HG03025 (cell line): ENCODE measurements at regions not wholly inside any gene's neighbourhood (a gene's known extent, or its start where the extent isn't known, plus 50 kb on each side); places are given as distances from the start of the nearest gene placed in this dataset.

Source experiments
- ATAC-seq: cut with Tn5 transposase; IDR thresholded peaks from one replicate; pipeline ENCODE4 v1.9.1; 2021; ENCODE audit warnings: mild to moderate bottlenecking, moderate library complexity; ENCODE audit not compliant: unreplicated experiment, low FRiP score

DNA sequence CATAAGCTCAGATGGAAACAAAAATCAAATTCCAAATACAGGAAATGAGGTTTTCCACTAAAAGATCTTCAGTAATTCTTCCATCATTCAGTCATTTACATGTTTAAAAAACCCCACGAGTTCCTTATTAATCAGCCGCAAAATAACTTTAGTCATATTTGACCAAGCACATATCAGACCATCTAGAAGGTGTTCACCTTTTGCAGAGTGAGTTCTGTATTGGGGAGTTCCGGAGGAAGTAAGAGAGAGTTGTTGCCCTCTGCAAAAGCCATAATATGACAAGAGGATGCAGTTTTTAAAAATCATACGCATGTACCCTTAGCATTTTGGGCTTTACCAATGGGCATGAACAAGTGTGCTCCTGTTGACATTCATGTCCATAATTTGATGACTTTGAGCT lies 61.6 kb downstream of the CCR1 start:
- ATAC-seq: no peak

DNA sequence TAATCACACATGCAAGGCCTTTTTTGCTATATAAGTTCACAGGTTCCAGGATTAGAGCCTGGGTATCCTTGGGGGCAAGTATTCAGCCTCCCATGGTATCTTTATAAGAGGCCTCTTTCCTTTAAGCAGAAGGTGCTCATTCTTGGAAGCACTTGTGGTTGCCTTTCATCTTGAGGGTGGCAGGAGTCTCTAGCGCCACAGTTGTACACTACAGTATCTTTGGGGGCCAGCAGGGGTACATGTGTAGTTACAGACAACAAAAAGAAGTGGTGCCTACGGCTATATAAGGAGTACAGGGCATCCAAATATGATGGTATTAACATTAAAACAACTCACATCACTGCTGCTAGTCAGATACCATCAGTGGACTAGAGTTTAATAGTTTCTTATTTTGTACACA lies 62.1 kb downstream of the CCR1 start:
- no peak for ATAC-seq

DNA sequence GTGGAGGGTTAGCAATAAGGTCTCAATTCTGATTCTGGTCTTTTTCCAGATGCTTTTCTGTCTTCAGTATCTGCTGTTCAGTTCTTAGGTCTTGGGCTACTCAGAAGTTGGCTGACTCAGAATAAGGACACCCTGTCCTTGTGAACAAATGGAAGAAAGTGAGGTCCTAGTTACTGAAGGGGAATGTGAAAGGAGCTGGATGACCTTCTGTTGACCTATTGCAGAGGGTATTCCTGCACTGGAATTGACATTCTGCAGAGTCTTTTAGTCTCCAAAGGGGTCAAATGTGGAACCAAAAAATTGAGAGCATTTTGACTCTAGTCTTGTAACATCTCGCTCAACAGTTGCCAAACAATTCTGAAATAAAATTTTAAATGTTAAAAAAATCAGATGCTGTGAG lies 63.0 kb downstream of the CCR1 start:
- no peak for ATAC-seq

DNA sequence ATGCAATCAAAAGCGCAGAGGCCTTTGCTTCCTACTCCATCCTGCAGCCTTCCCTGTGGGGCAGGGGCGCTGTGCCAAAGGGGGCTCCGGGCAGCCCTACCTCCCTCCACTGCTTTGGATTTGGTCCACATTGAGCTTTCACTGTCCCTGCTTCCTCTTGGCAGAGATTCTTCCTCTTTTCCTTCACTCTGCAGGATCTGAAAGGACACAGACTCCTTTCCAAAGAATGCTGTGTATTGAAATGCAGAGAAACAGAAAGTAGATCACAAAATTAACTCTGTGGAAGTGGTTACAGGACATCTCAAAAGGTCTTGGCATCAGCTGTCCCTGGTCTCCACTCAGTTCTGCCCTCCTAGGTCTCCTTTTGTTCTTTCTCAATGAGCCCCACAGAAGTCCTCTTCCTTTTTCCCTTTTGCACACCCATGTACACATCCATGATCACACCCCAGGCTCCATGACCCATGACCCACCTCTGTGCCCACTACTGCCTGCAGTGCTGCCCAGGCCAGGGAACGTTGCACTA lies 64.1 kb downstream of the CCR1 start:
- no peak for ATAC-seq

DNA sequence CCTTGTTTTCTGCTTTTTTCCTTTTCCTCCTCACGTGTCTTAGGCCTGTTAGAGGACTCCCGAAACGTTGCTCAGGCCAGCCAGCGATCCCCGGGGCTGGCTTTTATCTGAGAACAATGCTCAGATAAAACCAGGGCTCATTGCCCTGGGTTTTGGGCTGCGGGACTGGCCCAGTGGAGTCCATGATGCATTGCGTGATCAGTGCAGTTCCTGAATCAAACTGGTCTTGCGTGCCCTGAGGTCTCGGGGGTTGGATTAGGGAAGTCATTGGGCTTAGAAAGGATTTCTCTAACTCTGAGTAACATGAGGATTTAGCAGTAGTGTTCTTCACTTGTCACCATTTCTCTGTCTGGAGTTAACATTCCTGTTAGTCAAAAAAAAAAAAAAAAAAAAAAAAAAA lies 66.3 kb downstream of the CCR1 start:
- no peak for ATAC-seq

DNA sequence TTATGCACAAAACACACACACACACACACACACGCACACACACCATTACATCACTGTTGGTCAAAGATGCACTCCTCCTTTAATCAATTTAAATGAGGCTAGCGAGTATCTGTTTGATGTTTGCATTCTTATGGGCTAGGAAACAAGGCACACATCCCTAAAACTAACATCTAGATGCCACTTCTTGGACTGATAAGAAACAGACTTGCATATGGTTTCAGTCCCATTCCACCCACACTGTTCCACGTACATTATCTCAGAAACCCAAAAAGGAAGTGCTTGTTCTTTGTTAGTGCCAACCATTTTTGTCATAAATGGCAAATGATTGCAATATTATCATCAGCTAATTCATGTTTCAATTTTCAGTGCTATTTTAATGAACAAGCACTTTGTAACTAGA lies 69.5 kb downstream of the CCR1 start:
- ATAC-seq: no peak

DNA sequence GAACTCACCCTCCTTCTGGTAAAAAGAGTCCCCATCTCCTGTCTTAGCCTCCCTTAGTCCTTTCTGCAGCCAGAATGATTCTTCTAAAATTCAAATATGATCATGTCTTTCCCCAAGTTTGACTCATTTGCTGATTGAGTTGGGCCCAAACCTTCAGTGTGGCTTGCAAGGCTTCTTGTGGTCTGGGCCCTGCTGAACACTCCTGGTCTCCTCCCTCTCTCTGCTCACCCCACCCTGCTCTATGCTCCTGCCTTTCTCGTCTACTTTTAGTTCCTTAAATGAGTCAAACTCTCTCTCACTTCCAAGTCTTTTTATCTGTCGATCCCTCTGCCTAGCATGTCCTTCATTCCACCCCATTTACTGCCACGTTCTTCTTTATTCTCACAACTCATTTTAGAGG lies 72.6 kb downstream of the CCR1 start:
- ATAC-seq: no peak

DNA sequence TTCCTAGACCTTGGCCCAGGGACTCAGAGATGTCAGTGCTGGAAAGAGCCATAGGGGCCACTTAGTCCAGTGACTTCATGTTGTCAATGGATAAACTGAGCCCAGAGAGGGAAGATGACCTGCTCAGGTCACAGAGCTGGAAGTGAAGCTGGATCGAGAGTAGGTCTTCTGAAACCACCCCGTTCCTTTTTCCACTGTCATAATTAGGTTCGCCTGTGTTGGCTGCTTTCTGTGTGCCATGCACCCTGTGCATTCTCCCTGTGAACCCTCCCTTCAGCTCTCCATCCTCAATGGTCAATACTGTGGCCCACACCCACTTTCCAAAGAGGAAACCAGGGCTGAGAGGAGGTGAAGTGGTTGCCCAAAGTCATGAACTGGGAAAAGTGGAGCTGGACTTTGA lies 74.8 kb downstream of the CCR1 start:
- ATAC-seq: no peak

DNA sequence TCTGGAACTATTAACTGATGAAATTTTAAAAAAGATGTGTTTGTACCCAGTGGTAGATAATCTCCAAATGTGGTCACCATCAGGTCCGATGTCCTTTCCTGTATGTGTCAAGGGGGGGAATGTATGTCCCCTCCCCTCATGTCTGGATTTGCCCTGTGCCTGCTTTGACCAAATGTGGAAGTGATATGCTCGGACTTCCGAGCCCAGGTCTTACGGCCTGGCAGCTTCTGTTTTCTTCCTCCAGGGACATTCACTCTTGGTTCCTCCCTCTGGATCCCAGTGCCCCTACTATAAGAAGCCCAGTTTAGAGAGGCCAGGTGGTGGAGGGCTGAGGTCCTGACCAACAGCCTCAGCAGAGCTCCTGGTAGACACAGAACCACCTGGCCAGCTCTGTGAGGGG lies 75.5 kb downstream of the CCR1 start:
- no peak for ATAC-seq

DNA sequence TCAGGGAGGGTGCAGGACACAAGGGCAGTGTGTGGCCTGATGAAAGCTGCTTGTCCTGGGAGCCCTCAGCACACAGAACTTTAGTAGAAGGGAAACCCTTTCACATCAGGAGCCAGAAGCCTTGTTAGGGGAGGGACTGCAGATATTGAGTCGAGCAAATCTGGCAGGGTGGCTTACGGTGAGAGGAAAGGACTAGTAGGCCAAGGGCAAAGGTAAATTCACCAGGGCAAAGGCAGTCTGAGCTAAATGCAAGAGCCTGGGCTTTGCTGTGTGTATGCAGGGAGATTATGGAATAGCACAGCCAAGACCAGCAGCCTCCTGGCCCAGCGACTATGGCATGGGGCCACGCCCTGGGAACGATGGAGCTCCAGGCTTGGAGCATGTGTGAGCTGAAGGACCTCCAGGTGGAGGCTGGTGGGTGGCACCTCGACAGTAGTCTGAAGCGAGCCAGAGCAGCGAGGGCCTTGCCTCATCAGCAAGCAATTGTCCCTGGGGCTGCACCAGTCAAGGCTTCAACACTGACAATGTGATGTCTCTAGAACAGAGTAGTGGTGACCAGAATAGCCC lies 76.1 kb downstream of the CCR1 start:
- ATAC-seq: no peak

DNA sequence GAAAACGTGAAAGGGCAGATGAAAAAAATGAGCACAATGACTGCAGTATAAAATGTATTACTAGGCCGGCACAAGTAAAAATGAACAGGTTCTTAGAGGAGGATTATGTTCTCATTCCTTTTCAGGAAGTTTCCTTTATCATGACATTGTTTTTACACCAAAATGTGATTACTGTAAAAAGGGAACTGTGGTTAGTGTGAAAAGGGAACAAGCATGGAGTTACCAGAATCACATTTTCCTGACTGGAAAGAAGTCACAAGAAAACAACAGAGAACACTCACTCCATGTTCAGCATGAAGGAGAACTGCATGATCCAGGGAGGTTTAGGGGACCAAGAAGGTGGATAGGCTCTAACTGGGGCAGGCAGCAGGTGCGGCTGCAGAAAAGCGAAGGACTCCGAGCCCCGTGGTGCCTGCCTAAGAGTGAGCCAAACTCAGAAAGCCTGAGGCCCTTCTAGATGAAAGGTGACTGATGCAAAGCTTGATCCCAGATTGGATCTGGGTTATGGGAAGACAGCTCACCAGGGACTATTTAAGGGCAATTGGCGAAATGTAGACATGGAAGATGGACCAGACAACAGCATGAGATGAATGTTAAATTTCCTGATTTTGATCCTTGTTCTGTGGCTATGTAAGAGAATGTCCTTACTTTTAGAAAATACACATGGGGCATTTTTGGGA lies 77.3 kb downstream of the CCR1 start:
- no peak for ATAC-seq

DNA sequence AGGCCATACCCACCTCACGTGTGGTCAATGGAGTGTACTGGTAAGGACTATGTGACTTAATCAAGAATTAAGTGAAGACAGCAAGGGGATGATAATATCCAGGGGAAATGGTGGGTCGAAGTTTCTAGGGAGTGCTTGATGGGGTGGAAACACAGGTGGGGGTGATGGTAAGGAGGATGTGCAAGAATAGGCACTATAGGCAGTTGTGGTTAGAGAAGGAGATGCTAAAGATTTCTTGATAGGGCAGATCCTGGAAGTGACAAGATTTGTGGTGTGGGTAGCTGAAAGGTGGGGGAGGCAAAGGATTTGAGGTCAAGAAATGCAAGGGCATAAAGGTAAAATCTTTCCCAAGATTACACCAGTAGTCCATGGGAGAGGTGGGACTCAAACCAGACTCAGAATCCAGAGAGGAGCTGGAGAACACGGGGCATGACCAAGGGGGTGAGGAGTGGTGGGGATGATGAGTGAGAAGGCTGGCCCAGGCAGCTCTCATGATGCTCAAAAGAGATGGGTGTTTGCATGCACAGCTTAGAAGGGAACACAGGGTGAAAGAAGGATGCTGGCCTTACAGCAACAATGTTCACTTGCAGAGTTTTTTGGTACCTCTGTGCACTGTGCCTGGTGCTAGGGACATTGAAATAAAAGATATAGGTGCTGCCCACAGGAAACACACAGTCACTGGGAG lies 78.4 kb downstream of the CCR1 start:
- ATAC-seq: no peak

DNA sequence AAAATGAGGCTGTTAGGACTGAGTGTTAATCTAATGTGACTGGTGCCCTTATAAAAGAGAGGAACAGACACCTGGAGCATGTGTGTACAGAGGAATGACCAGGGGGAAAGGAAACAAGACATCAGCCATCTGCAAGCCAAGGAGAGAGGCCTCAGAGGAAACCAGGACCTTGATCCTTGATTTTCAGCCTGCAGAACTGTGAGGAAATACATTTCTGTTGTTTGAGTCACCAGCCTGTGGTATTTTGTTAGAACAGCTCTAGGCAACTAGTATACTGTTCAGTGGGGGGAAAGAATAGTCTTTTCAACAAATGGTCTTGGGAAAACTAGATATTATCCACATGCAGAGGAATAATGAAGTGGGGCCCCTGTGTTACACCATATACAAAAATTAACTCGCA lies 80.6 kb downstream of the CCR1 start:
- ATAC-seq: no peak

DNA sequence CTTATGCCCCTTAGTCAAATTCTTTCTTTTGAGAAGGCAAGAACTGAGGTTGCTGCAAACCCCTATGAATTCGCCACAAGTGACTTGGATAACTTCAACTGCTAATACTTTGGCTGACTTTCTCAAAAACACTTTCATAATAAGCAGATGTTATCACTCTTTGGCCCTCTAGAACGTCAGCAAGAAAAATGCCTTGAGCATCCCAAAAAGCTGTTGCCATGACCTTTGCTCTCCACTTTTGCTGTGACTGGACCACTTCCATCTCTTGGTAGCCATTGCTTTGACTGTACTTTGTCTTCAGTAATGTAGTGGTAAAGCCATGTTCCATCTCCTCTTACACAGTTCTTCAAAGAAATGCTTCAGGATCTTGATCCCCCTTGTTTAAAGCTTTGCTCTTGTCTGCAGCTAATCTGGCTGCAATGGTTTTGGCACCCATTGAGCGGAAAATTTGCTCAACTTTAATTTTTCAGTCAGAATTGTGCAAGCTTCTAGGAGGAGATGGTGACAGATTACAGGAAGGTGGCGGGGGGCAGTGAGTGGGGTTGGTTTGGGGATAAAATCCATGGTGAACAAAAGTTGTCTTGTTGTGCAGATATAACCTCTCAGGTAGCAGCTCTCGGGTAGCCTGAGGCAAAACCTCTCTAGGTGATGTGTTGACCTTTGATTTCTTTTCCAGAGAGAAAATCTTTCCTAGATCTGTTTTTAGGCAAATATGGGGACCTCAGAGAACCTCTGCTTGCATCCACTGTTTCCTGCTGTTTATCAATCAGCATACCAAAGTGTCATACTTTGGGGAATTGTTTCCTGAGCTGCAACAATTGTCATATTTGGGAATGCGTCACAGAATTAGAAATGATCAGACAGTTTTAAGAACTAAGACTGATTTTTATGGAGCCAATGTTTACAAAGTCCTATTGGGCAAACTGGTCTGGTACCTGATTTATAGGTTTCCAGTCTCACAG lies 83.6 kb downstream of the CCR1 start:
- ATAC-seq: no peak

DNA sequence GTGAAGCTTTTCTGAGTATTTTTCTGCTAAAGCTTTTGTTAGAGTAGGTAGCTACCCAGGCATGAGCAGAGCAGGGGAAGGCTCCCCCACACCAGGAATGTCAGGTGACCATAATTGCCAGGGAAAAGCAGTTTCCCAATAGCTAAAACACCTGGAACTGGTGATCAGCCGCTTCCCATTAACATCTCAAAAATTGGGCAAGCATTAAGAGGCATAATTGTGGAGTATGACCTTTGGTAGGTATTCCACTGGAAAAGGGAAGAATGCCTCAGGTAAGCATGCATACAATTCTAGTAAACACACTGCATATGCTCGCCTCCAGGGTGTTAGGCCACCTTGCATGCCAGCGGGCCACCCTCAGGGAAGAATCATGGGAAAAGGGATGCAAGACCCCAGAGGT lies 84.5 kb downstream of the CCR1 start:
- no peak for ATAC-seq

DNA sequence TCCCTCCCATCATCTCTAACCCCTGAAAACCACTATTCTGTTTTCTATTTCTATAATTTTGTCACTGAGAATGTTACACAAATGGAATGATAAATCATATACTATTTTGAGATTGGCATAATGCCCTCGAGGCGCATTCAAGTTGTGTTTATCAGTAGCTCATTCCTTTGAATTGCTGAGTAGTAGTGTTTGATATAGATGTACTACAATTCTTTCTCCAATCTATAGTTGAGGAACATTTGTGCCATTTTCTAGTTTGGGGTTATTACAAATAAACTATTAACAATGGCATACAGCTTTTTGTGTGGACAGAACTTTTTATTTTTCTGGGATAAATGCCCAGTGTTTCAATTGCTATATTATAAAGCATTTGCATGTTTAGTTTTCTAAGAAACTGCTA lies 86.0 kb downstream of the CCR1 start:
- no peak for ATAC-seq

DNA sequence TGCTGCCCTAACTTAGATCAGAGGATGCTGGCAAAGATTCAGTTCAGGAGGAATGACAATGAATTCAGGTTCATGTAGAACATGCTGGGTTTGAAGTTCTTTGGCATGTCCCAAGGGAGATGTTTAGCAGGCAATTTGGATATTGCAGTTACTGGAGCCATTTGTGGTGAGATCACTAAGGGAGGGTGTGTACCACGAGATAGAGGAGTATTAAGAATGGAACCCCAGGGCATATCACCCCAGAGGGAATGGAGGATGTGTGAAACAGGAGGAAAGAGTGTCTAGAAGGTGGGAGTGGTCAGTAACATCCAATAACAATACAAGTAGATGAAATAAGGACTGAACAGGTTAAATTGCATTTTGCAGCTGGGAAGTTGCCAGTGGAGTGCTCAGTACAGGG lies 87.1 kb downstream of the CCR1 start:
- no peak for ATAC-seq

DNA sequence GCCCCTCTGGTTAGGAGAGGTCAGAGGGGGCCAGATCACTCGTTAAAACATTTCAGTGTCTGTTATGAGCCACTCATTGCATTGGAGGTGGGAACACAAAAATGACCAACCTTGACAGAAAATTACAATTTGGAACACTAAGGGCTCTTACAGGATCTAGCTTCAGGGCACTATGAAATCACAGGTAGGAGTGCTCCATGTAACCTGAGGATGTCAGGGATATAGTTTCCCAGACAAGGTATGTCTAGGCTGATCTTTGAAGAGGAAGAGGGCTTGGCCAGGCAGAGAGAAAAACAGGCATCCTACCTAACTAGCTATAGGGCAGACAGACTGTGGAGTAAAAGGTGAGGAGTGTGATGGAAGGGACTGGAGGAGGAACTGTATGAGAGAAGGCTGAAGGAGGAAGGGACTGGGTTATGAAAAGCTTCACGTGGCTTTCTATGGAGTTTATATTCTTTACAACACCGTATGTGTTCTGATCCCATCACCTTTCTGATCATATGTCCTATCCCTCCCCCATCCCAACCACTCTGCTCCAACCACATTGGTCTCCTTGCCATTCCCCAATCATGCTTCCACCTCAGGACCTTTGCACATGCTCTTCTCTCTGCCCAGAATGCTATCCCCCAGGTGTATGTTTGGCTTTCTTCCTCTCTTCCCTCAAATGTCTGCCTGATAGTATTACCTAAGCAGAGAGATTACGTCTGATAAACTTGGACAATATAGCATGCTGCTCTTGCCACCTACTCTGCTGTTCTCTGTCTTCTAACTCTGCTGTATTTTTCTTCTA lies 88.2 kb downstream of the CCR1 start:
- ATAC-seq: no peak

DNA sequence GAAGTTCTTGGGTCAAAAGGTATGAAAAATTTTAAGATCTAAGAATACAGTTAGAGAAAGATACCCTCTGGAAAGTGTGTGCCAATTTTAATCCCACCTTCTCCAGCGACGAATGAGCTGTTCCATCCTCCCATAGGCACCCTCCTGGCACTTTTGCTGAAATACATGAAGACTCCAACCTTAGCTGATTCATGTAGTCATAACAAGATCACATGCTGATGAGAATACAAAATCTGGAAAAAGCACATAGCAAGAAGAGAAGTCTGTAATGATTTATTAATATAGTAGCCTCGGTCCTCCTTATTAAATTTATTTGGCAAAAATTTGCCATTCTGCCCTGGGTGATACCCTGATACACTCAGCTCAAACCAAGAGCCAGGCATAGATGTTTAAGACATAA lies 88.9 kb downstream of the CCR1 start:
- ATAC-seq: no peak

DNA sequence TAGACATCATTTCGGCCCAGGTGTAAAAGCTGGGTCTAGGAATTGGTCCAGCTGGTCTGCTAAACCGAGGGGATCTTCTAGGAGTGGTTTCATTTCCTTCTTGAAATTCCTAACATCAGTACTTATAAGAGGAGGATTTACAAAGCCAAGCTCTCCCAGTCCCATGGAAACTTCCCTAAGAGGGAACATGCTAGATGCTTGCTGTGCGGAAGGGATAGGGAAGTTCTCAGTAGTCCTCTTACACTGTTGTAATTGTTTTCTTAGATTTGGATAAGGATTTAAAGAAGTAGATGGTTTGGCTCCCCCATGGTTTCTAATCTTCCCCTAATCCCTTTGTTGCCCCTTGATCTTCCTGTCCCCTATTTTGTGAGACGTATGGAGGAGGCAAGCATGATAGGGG lies 89.7 kb upstream of the XCR1 start:
- ATAC-seq: no peak
